B cell (primary cell): ENCODE measurements at regions not wholly inside any gene's neighbourhood (a gene's known extent, or its start where the extent isn't known, plus 50 kb on each side); places are given as distances from the start of the nearest gene placed in this dataset.

Experiments used
- ATAC-seq: fragments of 200-7000 bp; cut with Tn5 transposase; one replicate; pipeline ENCODE4 v1.10.0; 2021; ENCODE audit warnings: low read depth, mild to moderate bottlenecking, moderate number of reproducible peaks, moderate library complexity
- CTCF ChIA-PET: fragments of 350-600 bp; sonication (Branson Sonifier 250); formaldehyde crosslinking; loops from one replicate; lab custom pipeline; 2021; ENCODE audit warnings: antibody characterized with exemption, inconsistent platforms; lab: Charles Lee
- POLR2A ChIA-PET: fragments of 350-600 bp; sonication (Branson Sonifier 250); formaldehyde crosslinking; loops from one replicate; lab custom pipeline; 2021; ENCODE audit warnings: antibody characterized with exemption; lab: Charles Lee
- DNase-seq: peaks from one replicate; pipeline ENCODE4 v3.0.0; 2013
- H2AFZ ChIP-seq: 2 replicates; pipeline ENCODE4 v1.6.1; 2012; ENCODE audit warnings: mild to moderate bottlenecking, low read depth, low read length; ENCODE audit not compliant: insufficient read depth, poor library complexity, severe bottlenecking
- H3K27ac ChIP-seq, 2 donors: 1 replicate in 1 of 2; 2 replicates in 1 of 2; pipeline ENCODE4 v1.5.1; 2012 to 2013; ENCODE audit warnings: low read length in 2 of 2, mild to moderate bottlenecking in 2 of 2, moderate library complexity in 1 of 2
- H3K27me3 ChIP-seq, 4 experiments: fragments of 200-600 bp in 1 of 4; sonication (generic) in 1 of 4; replicated peaks in 1 of 4; 1 replicate in 2 of 4; 2 replicates in 2 of 4; pipeline versions ENCODE4 v1.6.1 to v1.7.0; 2013 to 2016; ENCODE audit warnings: low read length in 3 of 4, mild to moderate bottlenecking in 2 of 4, mixed read lengths in 1 of 4, moderate library complexity in 1 of 4; ENCODE audit not compliant: insufficient read depth in 4 of 4, control insufficient read depth in 3 of 4; ENCODE audit errors: control extremely low read depth in 1 of 4
- H3K36me3 ChIP-seq, 2 experiments: replicated peaks in 1 of 2; 1 replicate in 1 of 2; 2 replicates in 1 of 2; pipeline versions ENCODE4 v1.6.1 to v1.7.1; 2013; ENCODE audit warnings: low read length in 1 of 2; ENCODE audit not compliant: insufficient read depth in 2 of 2, control insufficient read depth in 1 of 2; ENCODE audit errors: control extremely low read depth in 1 of 2, extremely low read depth in 1 of 2
- H3K4me1 ChIP-seq, 2 donors: fragments of 200-600 bp in 1 of 2; sonication (generic) in 1 of 2; 1 replicate in 1 of 2; 2 replicates in 1 of 2; pipeline versions ENCODE4 v1.5.1 to v1.6.1; 2013 to 2017; ENCODE audit warnings: low read length in 2 of 2; ENCODE audit not compliant: control insufficient read depth in 2 of 2, insufficient read depth in 2 of 2
- H3K4me2 ChIP-seq: replicated peaks from 2 replicates; pipeline ENCODE3; 2012; ENCODE audit warnings: mild to moderate bottlenecking, low read depth, low read length; ENCODE audit not compliant: poor library complexity, severe bottlenecking
- H3K4me3 ChIP-seq, 5 experiments: fragments of 200-600 bp in 1 of 5; sonication (generic) in 1 of 5; 1 replicate in 3 of 5; 2 replicates in 2 of 5; pipeline versions ENCODE4 v1.5.1 to v1.7.0; 2011 to 2016; ENCODE audit warnings: low read length in 4 of 5, mild to moderate bottlenecking in 4 of 5, low read depth in 2 of 5, control low read depth in 1 of 5, moderate library complexity in 1 of 5; ENCODE audit not compliant: insufficient read depth in 1 of 5; ENCODE audit errors: control extremely low read depth in 1 of 5, extremely low read depth in 1 of 5
- H3K79me2 ChIP-seq: fragments of 200-600 bp; sonication (generic); one replicate; pipeline ENCODE4 v1.6.0; 2016; ENCODE audit warnings: low read length; ENCODE audit not compliant: control insufficient read depth, insufficient read depth
- H3K9ac ChIP-seq: fragments of 200-600 bp; sonication (generic); 2 replicates; pipeline ENCODE4 v1.6.1; 2017; ENCODE audit warnings: mild to moderate bottlenecking, low read length, moderate library complexity
- H3K9me3 ChIP-seq, 3 donors: one replicate each; pipeline versions ENCODE4 v1.6.1 to v1.7.1; 2013; ENCODE audit warnings: low read length in 2 of 3; ENCODE audit not compliant: control insufficient read depth in 2 of 3, insufficient read depth in 1 of 3; ENCODE audit errors: control extremely low read depth in 1 of 3
- H4K20me1 ChIP-seq: 2 replicates; pipeline ENCODE4 v1.6.0; 2012; ENCODE audit warnings: mild to moderate bottlenecking, low read length; ENCODE audit not compliant: insufficient read depth, control insufficient read depth, poor library complexity, severe bottlenecking
- H3K27ac Mint-ChIP-seq: one replicate; pipeline ENCODE4 v1.8.0; 2021; ENCODE audit warnings: mixed read lengths
- H3K27me3 Mint-ChIP-seq: one replicate; pipeline ENCODE4 v1.8.0; 2021; ENCODE audit warnings: mixed read lengths
- H3K4me1 Mint-ChIP-seq: one replicate; pipeline ENCODE4 v1.8.0; 2021; ENCODE audit warnings: mixed read lengths
- H3K4me3 Mint-ChIP-seq: one replicate; pipeline ENCODE4 v1.8.0; 2021; ENCODE audit warnings: mixed read lengths
- H3K9me3 Mint-ChIP-seq: one replicate; pipeline ENCODE4 v1.8.0; 2022; ENCODE audit warnings: mixed read lengths; ENCODE audit not compliant: insufficient read depth
- CTCF ChIP-seq: fragments of 200-600 bp; IDR thresholded peaks from one replicate; pipeline ENCODE4 v1.8.0; 2022; ENCODE audit warnings: antibody characterized with exemption, mild to moderate bottlenecking
- EZH2 ChIP-seq: IDR thresholded peaks from 2 replicates; pipeline ENCODE4 v1.6.1; 2012; ENCODE audit warnings: borderline replicate concordance, low read depth, mild to moderate bottlenecking, moderate library complexity, low read length; ENCODE audit not compliant: insufficient read depth, poor library complexity, severe bottlenecking
- WGBS: methylation state at CpG from one replicate; pipeline ENCODE4 v1.1.5; 2013; ENCODE audit warnings: missing lambda C conversion rate; ENCODE audit not compliant: insufficient coverage; 5-methylcytosine and 5-hydroxymethylcytosine counted together
- intact Hi-C: fragments of 100-400 bp; cut with micrococcal nuclease; formaldehyde crosslinking; loops from one replicate; pipeline ENCODE4 v1.10.0; 2022

GRCh38 chr1:29912425-29912824 is 676.1 kb downstream of the PTPRU start:
- Histone ChIP-seq H3K27me3 (no peaks in the 10 kb centered on the region), H3K4me1 (no peaks in the 10 kb centered on the region), H3K4me3 (no peak overlapping the region), H3K27ac (no peak overlapping the region), H4K20me1 (no peaks in the 10 kb centered on the region), H3K9ac (no peak overlapping the region), H2AFZ (no peak overlapping the region), H3K9me3 (no peaks in the 10 kb centered on the region), H3K4me2 (no peak overlapping the region), H3K36me3 (no peaks in the 10 kb centered on the region), H3K79me2 (no peaks in the 10 kb centered on the region)
- POLR2A ChIA-PET: no interaction called here
- CTCF ChIA-PET: no interaction called here
- ATAC-seq: no peak
- WGBS: no CpG with 5 or more reads among the region's 1 CpG
- intact Hi-C loops: no loop called here
- no peaks in the 10 kb centered on the region for H3K4me1 Mint-ChIP-seq
- H3K4me3 Mint-ChIP-seq: no peak overlapping the region
- no peak overlapping the region for H3K27ac Mint-ChIP-seq
- no peak for DNase-seq
- TF ChIP-seq CTCF: no peak
- TF ChIP-seq EZH2: no peak
- H3K9me3 Mint-ChIP-seq: no peaks in the 10 kb centered on the region
- H3K27me3 Mint-ChIP-seq: peaks cover 7% of the 10 kb centered on the region

- no peaks in the 10 kb centered on the region for H4K20me1 ChIP-seq
- no peaks in the 10 kb centered on the region for H3K4me1 ChIP-seq
- H3K4me3 ChIP-seq: no peak overlapping the region
- no peaks in the 10 kb centered on the region for H3K9me3 ChIP-seq
- no peak overlapping the region for H3K4me3 Mint-ChIP-seq
- H3K36me3 ChIP-seq: no peaks in the 10 kb centered on the region
- no peak overlapping the region for H3K27ac Mint-ChIP-seq
- H3K27ac ChIP-seq: no peak overlapping the region
- TF ChIP-seq CTCF (no peak), EZH2 (no peak)
- no peak for DNase-seq
- no peak overlapping the region for H3K9ac ChIP-seq
- no peaks in the 10 kb centered on the region for H3K27me3 ChIP-seq
- POLR2A ChIA-PET: no interaction called here
- H2AFZ ChIP-seq: no peak overlapping the region
- 38% methylated on average over 4 of the region's 7 CpGs for WGBS
- H3K79me2 ChIP-seq: no peaks in the 10 kb centered on the region
- intact Hi-C loops: no loop called here
- H3K27me3 Mint-ChIP-seq: peaks cover 4% of the 10 kb centered on the region
- no peaks in the 10 kb centered on the region for H3K9me3 Mint-ChIP-seq
- H3K4me1 Mint-ChIP-seq: no peaks in the 10 kb centered on the region
- no peak overlapping the region for H3K4me2 ChIP-seq
- no peak for ATAC-seq
- CTCF ChIA-PET: no interaction called here
Measured at GRCh38 chr1:29909962-29910361, 673.6 kb downstream of the PTPRU start.
